Chondrocyte (in vitro differentiated cells): ENCODE measurements at regions not wholly inside any gene's neighbourhood (a gene's known extent, or its start where the extent isn't known, plus 50 kb on each side); places are given as distances from the start of the nearest gene placed in this dataset.

ENCODE experiments used
- DNase-seq: peaks from one replicate; pipeline ENCODE4 v3.0.0; 2021; ENCODE audit warnings: mixed read lengths, low spot score
- H3K27ac Mint-ChIP-seq: one replicate; pipeline ENCODE4 v1.8.0; 2021; ENCODE audit warnings: mild to moderate bottlenecking, moderate library complexity, mixed read lengths; ENCODE audit not compliant: unreplicated experiment
- H3K27me3 Mint-ChIP-seq: 2 replicates; pipeline ENCODE4 v1.8.0; 2021; ENCODE audit warnings: low read depth, mixed read lengths
- H3K36me3 Mint-ChIP-seq: 2 replicates; pipeline ENCODE4 v1.8.0; 2021; ENCODE audit warnings: low read depth, mixed read lengths
- H3K4me1 Mint-ChIP-seq: 2 replicates; pipeline ENCODE4 v1.8.0; 2021; ENCODE audit warnings: low read depth, mild to moderate bottlenecking, mixed read lengths
- H3K4me3 Mint-ChIP-seq: one replicate; pipeline ENCODE4 v1.8.0; 2021; ENCODE audit warnings: mild to moderate bottlenecking, moderate library complexity, mixed read lengths; ENCODE audit not compliant: unreplicated experiment
- H3K9me3 Mint-ChIP-seq: 2 replicates; pipeline ENCODE4 v1.8.0; 2021; ENCODE audit warnings: low read depth, mixed read lengths
- CTCF ChIP-seq: fragments of 200-600 bp; sonication (generic); IDR thresholded peaks from 2 replicates; pipeline ENCODE4 v1.5.0; 2021; ENCODE audit warnings: antibody characterized with exemption, mild to moderate bottlenecking, moderate library complexity

GRCh38 chr2:114237331-114237730 lies 205.1 kb upstream of the DPP10 start:
- H3K27ac Mint-ChIP-seq, result no peak overlapping the region
- H3K4me3 Mint-ChIP-seq, result no peak overlapping the region
- no peaks in the 10 kb centered on the region for H3K36me3 Mint-ChIP-seq
- no peak for DNase-seq
- peaks cover 5% of the 10 kb centered on the region for H3K9me3 Mint-ChIP-seq
- peaks cover 3% of the 10 kb centered on the region for H3K27me3 Mint-ChIP-seq
- no peak for TF ChIP-seq CTCF
- H3K4me1 Mint-ChIP-seq, result no peaks in the 10 kb centered on the region

- DNase-seq, result no peak
- no peak for TF ChIP-seq CTCF
- Mint-ChIP-seq H3K27me3 (peaks cover 3% of the 10 kb centered on the region), H3K4me1 (no peaks in the 10 kb centered on the region), H3K27ac (no peak overlapping the region), H3K9me3 (no peaks in the 10 kb centered on the region), H3K36me3 (no peaks in the 10 kb centered on the region), H3K4me3 (no peak overlapping the region)
These were observed 203.4 kb upstream of the DPP10 start for GRCh38 chr2:114238910-114239559.

GRCh38 chr2:114248648-114249047 lies 193.8 kb upstream of the DPP10 start:
- Mint-ChIP-seq H3K27me3 (peaks cover 1% of the 10 kb centered on the region), H3K27ac (no peak overlapping the region), H3K36me3 (no peaks in the 10 kb centered on the region), H3K4me1 (no peaks in the 10 kb centered on the region), H3K9me3 (no peaks in the 10 kb centered on the region), H3K4me3 (no peak overlapping the region)
- DNase-seq, result no peak
- no peak for TF ChIP-seq CTCF

GRCh38 chr2:114252713-114253112 lies 189.7 kb upstream of the DPP10 start:
- no peak for TF ChIP-seq CTCF
- Mint-ChIP-seq H3K27me3 (peaks cover 3% of the 10 kb centered on the region), H3K27ac (no peak overlapping the region), H3K9me3 (peaks cover 5% of the 10 kb centered on the region), H3K4me1 (no peaks in the 10 kb centered on the region), H3K4me3 (no peak overlapping the region), H3K36me3 (no peaks in the 10 kb centered on the region)
- no peak for DNase-seq

- Mint-ChIP-seq H3K9me3 (peaks cover 5% of the 10 kb centered on the region), H3K27ac (no peak overlapping the region), H3K4me3 (no peak overlapping the region), H3K27me3 (peaks cover 3% of the 10 kb centered on the region), H3K36me3 (no peaks in the 10 kb centered on the region), H3K4me1 (no peaks in the 10 kb centered on the region)
- no peak for TF ChIP-seq CTCF
- no peak for DNase-seq
These were observed 187.6 kb upstream of the DPP10 start for GRCh38 chr2:114254875-114255274.
